GM21367 (cell line): ENCODE measurements at regions not wholly inside any gene's neighbourhood (a gene's known extent, or its start where the extent isn't known, plus 50 kb on each side); places are given as distances from the start of the nearest gene placed in this dataset.
"Not testable (repeated sequence)": the region's sequence is repeated elsewhere in the genome, so short reads cannot be mapped to it uniquely, and the experiment has no call there.

Source experiments
- ATAC-seq: cut with Tn5 transposase; IDR thresholded peaks from one replicate; pipeline ENCODE4 v1.9.1; 2021; ENCODE audit not compliant: unreplicated experiment

GRCh38 chr6:27096834-27097511 is 150.5 kb upstream of the PRSS16 start:
- no peak for ATAC-seq

GRCh38 chr6:27098956-27099355 is 148.5 kb upstream of the PRSS16 start:
- no peak for ATAC-seq

GRCh38 chr6:27100921-27101320 is 146.6 kb upstream of the PRSS16 start:
- no peak for ATAC-seq

DNA sequence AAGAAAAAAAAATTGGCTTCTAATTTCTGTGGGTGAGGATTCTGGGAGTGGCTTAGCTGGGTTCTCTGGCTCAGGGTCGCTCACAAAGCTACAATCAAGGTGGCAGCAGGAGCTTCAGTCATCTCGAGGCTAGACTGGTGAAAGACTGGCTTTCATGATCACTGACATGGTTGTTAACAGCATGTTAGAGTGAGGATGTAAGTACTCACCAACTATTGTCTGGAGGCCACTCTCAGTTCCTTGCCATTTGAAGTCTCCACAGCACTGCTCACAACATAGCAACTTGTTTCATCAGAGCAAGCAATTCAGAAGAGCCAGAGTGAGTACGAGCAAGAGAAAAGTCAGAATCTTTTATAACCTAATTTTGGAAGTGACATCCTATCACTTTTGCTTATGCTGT is 145.7 kb upstream of the PRSS16 start:
- ATAC-seq: no peak

GRCh38 chr6:27106382-27106781 is 141.1 kb upstream of the PRSS16 start:
- no peak for ATAC-seq

DNA sequence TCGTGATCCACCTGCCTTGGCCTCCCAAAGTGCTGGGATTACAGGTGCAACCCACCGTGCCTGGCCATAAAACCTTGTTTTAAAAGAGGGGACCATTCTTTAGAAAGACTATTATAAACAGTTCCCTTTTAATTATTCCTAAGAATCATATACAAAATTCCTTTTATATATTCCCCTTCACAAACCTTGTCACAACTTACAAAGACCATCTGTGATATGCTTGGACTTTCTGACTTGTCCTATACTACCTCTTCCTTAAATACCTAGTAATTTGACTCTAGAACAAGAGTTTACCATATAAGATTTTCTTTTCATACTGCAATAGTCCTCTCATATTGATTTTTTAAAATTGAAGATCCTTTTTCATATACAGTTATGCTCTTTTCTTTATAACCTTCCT is 135.8 kb upstream of the PRSS16 start:
- no peak for ATAC-seq

GRCh38 chr6:27112974-27113373 is 134.5 kb upstream of the PRSS16 start:
- ATAC-seq: no peak

DNA sequence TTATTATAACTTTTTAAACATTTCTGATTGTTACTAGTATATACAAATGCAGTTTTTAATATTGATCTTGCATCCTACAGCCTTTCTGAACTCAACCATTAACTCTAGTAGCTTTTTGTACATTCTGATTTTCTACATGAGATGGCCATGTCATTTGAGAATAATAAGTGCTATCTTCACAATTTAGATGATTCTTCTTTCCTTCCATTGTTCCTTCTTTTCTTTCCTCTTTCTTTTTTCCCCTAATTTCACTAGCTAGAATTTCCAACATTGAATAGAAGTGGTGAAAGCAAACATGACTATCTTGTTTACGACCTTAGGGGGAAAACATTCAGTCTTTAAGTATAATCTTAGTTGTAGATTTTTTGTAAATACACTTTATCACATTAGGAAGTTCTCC is 128.2 kb upstream of the PRSS16 start:
- no peak for ATAC-seq

DNA sequence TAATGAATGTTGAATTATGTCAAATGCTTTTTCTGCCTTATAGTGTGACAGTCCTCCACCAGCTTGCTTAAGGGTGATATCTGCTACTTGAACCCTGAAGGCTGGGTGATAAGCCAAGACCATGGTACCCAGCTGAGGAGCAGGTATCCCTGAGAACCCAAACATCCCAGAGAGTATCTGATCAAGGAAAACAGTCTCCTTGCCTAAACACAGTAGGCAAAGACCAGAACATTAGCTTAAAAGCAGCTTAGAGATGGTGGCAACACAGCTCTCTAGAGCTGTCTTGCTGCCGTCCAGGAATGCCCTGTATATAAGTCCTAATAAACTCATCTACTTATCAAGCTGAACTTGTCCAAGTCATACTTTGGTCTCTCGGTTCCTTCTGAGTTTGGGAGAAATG is 127.7 kb upstream of the PRSS16 start:
- ATAC-seq: no peak

- ATAC-seq: no peak
These were observed 125.9 kb upstream of the PRSS16 start for GRCh38 chr6:27121640-27122039.

DNA sequence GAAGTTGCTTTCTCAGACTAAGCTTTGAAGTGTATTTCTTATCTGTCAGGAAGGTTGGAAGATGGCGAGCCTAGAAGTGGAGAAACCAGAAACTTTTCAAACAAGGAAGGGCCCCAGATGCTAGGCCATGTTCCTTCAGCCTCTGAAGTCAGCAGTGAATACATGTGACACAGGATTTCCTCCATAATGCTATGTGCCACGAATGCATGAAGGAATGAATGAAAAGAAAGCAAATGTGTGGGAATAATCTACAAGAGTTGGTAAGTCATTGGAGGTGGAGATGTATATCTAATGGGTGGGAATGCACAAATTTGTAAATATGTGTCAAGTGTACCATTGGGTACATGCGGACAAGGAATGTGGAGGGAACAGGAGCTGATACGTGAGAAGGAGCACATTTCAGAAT is 123.2 kb upstream of the PRSS16 start:
- no peak for ATAC-seq

- no peak for ATAC-seq
These were observed 121.3 kb upstream of the PRSS16 start for GRCh38 chr6:27126046-27126814.

DNA sequence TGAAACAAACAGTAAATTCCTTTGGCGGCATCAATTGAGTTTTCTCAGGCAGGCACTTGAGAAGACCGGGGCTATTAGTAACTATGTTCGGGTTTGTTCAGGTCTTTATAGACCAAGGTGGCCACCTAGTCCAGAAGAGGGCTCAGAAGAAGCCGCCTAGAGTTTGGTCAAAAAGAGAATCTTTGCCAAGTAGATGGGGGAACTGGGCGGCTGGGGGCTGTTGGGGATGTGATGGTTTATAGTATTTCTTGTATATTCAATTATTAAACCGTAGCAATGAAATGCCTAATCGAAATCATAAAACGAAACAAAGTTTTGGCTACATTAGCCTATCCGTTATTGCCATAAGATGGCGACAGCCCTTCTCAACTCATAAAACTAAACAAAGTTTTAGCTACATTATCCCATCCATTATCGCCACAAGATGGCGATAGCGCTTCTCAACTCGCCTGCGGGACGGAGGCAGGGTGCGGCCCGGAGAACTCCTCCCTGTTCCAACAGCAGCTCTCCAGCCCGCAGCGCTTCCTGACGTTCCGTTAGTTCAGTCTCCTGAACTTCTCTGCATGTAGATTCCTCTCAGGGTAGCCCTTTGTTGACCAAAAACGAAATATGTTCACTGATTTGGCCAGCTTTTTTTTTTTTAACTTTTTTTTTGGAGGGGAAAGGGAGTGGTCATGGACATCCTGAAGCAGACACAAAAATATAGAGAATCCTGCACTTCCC is 120.5 kb upstream of the PRSS16 start:
- ATAC-seq: peak; percentile 55

- not testable (repeated sequence) for ATAC-seq
These were observed 119.6 kb upstream of the PRSS16 start for GRCh38 chr6:27127874-27128273.

DNA sequence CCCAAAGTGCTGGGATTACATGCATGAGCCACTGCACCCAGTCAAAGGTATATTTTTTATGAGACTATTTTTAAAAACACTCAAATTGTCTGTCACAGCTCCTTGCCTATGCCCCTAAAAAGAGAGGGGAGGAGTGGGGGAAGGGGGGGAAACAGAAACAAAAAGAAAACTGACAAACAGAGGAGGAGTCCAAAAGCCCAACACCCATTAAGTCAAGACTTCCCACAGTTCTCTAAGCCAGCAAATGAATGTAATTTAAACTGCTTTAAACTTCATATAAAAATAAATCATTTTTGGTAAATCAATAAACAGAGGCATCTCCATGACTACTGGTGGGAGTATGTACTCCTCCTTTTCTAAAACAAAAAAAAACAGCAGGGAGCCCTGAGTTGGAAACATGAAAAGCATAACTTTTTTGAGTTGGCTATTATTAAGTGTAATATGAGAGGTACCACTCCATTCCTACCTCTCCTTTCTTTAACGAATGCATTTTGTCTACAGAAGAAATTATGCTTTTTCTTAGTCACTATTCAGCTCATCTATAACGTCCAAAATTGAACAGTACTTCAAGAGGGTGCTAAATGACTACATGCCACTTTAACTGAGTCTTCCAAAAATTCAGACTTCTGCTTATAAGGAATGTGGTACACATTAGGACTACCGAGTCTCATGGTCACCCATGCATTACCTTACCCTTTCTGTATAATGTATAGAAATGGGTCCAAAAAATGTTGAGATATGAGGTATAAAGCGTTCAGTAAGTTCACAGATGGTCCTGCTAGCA is 119.0 kb upstream of the PRSS16 start:
- ATAC-seq: no peak

GRCh38 chr6:27129095-27129815 is 118.2 kb upstream of the PRSS16 start:
- no peak for ATAC-seq

DNA sequence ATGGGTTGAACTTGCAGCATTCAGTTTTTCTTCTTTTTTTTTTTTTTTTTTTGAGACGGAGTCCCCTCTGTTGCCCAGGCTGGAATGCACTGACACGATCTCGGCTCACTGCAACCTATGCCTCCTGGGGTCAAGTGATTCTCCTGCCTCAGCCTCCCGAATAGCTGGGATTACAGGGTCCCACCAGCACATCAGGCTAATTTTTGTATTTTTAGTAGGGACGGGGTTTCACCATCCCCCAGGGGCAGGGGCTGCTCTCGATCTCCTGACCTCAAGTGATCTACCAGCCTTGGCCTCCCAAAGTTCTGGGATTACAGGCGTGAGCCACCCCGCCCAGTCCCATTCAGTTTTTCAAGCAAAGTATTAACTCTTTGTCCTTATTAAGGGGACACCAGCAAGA is 117.6 kb upstream of the PRSS16 start:
- ATAC-seq: no peak

DNA sequence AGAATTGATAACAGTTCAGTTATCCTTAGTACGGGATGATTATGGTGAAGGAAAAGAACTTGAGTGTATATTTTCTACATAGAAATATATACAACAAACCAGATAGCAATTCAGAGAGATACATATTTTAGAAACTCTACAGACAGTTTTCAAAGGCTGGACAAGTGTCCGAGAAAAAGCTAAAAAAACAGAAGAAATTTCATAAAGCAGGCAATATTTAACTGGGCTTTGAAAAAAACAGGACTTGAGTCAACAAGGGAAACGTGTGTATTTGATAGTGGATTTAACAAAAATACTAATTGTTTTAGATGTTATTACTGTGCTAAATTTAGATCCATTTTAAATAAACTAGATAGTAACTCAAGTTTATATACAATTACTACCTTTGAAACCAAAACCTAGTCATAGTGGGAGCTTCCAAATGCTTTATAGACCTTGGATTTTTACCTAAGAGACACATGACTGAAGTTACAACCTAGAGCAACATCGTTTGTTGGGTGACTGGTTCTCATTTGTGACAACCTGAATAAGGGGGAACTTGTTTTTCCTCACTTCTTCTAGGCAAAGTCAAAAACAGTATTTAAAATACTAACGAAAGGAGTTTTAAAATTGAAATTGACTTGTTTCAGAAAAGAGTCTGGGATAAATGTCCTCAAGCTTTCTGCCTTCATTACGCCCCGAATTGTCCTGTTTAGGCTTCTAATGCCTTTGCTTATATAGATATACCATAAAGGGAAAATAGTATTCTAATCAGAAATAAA is 116.7 kb upstream of the PRSS16 start:
- no peak for ATAC-seq

DNA sequence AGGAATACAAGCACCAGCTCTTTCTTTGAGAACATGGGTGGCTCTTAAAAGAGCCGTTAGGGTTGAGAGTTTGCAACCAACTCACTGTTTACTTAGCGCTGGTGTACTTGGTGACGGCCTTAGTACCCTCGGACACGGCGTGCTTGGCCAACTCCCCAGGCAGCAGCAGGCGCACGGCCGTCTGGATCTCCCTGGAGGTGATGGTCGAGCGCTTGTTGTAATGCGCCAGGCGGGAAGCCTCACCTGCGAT is 115.3 kb upstream of the PRSS16 start:
- ATAC-seq: not testable (repeated sequence)
